K562 (cell line): ENCODE measurements at regions not wholly inside any gene's neighbourhood (a gene's known extent, or its start where the extent isn't known, plus 50 kb on each side); places are given as distances from the start of the nearest gene placed in this dataset.

Source experiments
- ATAC-seq: fragments of 200-7000 bp; cut with Tn5 transposase; 3 replicates; pipeline ENCODE4 v1.9.1; 2020; ENCODE audit warnings: moderate library complexity
- BruUV-seq: library from RNA; stranded (reverse); fragments of 400-500 nt; replicated peaks from 2 replicates; lab custom pipeline; 2021; lab: Mats Ljungman, UMichigan
- CTCF ChIA-PET: fragments of 300-600 bp; formaldehyde crosslinking; extraction: SDS; loops from one replicate; lab custom pipeline; 2021; ENCODE audit warnings: low intra/inter-chr PET ratio; lab: Yijun Ruan, JAX
- POLR2A ChIA-PET: fragments of 300-600, 350-650 bp; sonication (Branson Sonifier 250); formaldehyde crosslinking; extraction: SDS; loops from one replicate; lab custom pipeline; 2021; ENCODE audit warnings: antibody characterized with exemption, inconsistent platforms; lab: Yijun Ruan, JAX
- DNase-seq, 4 experiments: peaks; one replicate each; pipeline versions ENCODE4 v3.0.0 to v3.0.0-alpha.2; 2011 to 2018; ENCODE audit warnings: low spot score in 3 of 4, mixed read lengths in 3 of 4; ENCODE audit errors: extremely low read depth in 1 of 4
- FAIRE-seq: peaks from 2 replicates; lab custom pipeline; 2011; peaks lifted over from hg19 to GRCh38; lab: Jason Lieb, UNC
- H2AFZ ChIP-seq: 2 replicates; pipeline ENCODE4 v1.6.0; 2011; ENCODE audit warnings: low read depth, low read length, control low read depth, inconsistent platforms
- H3K27ac ChIP-seq: fragments of 200-600 bp; 3 replicates; pipeline ENCODE4 v1.8.0; 2011; ENCODE audit warnings: low read depth, mild to moderate bottlenecking, control low read depth, inconsistent platforms, low read length, moderate library complexity, mixed read lengths; ENCODE audit errors: extremely low read depth
- H3K27me3 ChIP-seq, 2 experiments: fragments of 300-600 bp in 1 of 2; 2 replicates in 1 of 2; 3 replicates in 1 of 2; pipeline versions ENCODE4 v1.6.0 to v1.8.0; 2011; ENCODE audit warnings: inconsistent platforms in 2 of 2, low read length in 2 of 2, mild to moderate bottlenecking in 1 of 2, mixed read lengths in 1 of 2, moderate library complexity in 1 of 2; ENCODE audit not compliant: control insufficient read depth in 2 of 2, insufficient read depth in 2 of 2
- H3K36me3 ChIP-seq: fragments of 300-600 bp; 3 replicates; pipeline ENCODE4 v1.8.0; 2011; ENCODE audit warnings: mild to moderate bottlenecking, low read length, inconsistent platforms; ENCODE audit not compliant: control insufficient read depth, insufficient read depth
- H3K4me1 ChIP-seq, 2 experiments: fragments of 200-600 bp in 1 of 2; replicated peaks in 1 of 2; 2 replicates in 1 of 2; 3 replicates in 1 of 2; pipeline versions ENCODE4 v1.5.1 to v1.8.0; 2011; ENCODE audit warnings: inconsistent platforms in 2 of 2, low read length in 2 of 2, mild to moderate bottlenecking in 1 of 2, mixed read lengths in 1 of 2, moderate library complexity in 1 of 2; ENCODE audit not compliant: control insufficient read depth in 2 of 2, insufficient read depth in 2 of 2
- H3K4me2 ChIP-seq: 2 replicates; pipeline ENCODE4 v1.6.1; 2011; ENCODE audit warnings: low read length, control low read depth, inconsistent platforms, mixed read lengths; ENCODE audit not compliant: insufficient read depth
- H3K4me3 ChIP-seq: fragments of 200-600 bp; sonication (generic), shearing (Covaris generic); 2 replicates; pipeline ENCODE4 v1.5.1; 2016; ENCODE audit warnings: control low read depth, inconsistent platforms
- H3K79me2 ChIP-seq: fragments of 200-600 bp; 3 replicates; pipeline ENCODE4 v1.8.0; 2011; ENCODE audit warnings: low read length, inconsistent platforms; ENCODE audit not compliant: control insufficient read depth, insufficient read depth
- H3K9ac ChIP-seq, 2 experiments: 2 replicates each; pipeline versions ENCODE4 v1.6.0 to v1.6.1; 2011; ENCODE audit warnings: low read depth in 2 of 2, low read length in 2 of 2, control low read depth in 1 of 2, inconsistent platforms in 1 of 2, mild to moderate bottlenecking in 1 of 2, mixed read lengths in 1 of 2; ENCODE audit not compliant: insufficient read depth in 1 of 2
- H3K9me1 ChIP-seq: one replicate; pipeline ENCODE4 v1.6.0; 2011; ENCODE audit warnings: inconsistent platforms, mild to moderate bottlenecking, low read length, moderate library complexity; ENCODE audit not compliant: control insufficient read depth, insufficient read depth
- H3K9me3 ChIP-seq: replicated peaks from 2 replicates; pipeline ENCODE4 v1.5.1; 2011; ENCODE audit warnings: low read depth, low read length, inconsistent platforms; ENCODE audit not compliant: control insufficient read depth, insufficient read depth
- H4K20me1 ChIP-seq: replicated peaks from 2 replicates; pipeline ENCODE4 v1.6.1; 2011; ENCODE audit warnings: low read length, inconsistent platforms, mixed read lengths; ENCODE audit not compliant: control insufficient read depth, insufficient read depth
- HIVEP1 ChIP-seq: fragments of 250-450 bp; sonication (Bioruptor Pico); IDR thresholded peaks from 2 replicates; pipeline ENCODE4 v1.4.0; 2020; ENCODE audit warnings: mild to moderate bottlenecking
- JUND ChIP-seq, 2 experiments: IDR thresholded peaks; 2 replicates in 1 of 2; 3 replicates in 1 of 2; pipeline ENCODE4 v1.6.1; 2011; ENCODE audit warnings: borderline replicate concordance in 2 of 2, low read depth in 2 of 2, low read length in 2 of 2, improper control_type of control experiment in 1 of 2, missing biosample characterization in 1 of 2, missing genetic modification characterization in 1 of 2, missing genetic modification reagents in 1 of 2
- MLLT1 ChIP-seq, 2 experiments: fragments of 450-650 bp; IDR thresholded peaks; 2 replicates each; pipeline ENCODE4 v1.6.1; 2016
- PHF21A ChIP-seq: fragments of 450-650 bp; IDR thresholded peaks from 2 replicates; pipeline ENCODE4 v1.6.1; 2017; ENCODE audit warnings: low read depth, borderline replicate concordance
- RAD51 ChIP-seq: fragments of 450-650 bp; IDR thresholded peaks from 2 replicates; pipeline ENCODE4 v1.7.1; 2016; ENCODE audit warnings: low read depth, mild to moderate bottlenecking, borderline replicate concordance
- SMAD3 ChIP-seq: fragments of 450-650 bp; formaldehyde crosslinking; conservative IDR thresholded peaks from 2 replicates; pipeline ENCODE4 v1.4.0; 2020; ENCODE audit warnings: mild to moderate bottlenecking
- ZNF274 ChIP-seq: IDR thresholded peaks from 2 replicates; pipeline ENCODE4 v1.6.1; 2011; ENCODE audit warnings: low read depth, mild to moderate bottlenecking, low read length, moderate library complexity, borderline replicate concordance
- ZNF347 ChIP-seq: fragments of 450-650 bp; formaldehyde crosslinking; IDR thresholded peaks from 2 replicates; pipeline ENCODE4 v1.4.0; 2020; ENCODE audit warnings: low read depth, mild to moderate bottlenecking, moderate library complexity
- WGBS: fragments of 100-300 bp; shearing (Covaris generic); methylation state at CpG from one replicate; pipeline ENCODE4 v1.1.6; 2016; ENCODE audit warnings: low coverage, mixed read lengths; ENCODE audit not compliant: insufficient coverage; ENCODE audit errors: missing lambda C conversion rate; 5-methylcytosine and 5-hydroxymethylcytosine counted together
- in situ Hi-C: fragments of 300-500 bp; cut with MboI; formaldehyde crosslinking; loops from 4 replicates; pipeline ENCODE4 v1.15.0; 2018; ENCODE audit warnings: inconsistent platforms, mixed read lengths
- intact Hi-C: fragments of 100-400 bp; cut with micrococcal nuclease; formaldehyde crosslinking; loops from 2 replicates; pipeline ENCODE4 v1.14.2; 2022
- TF ChIP-seq, protein P1 (sequence below): fragments of 250-450 bp; sonication (Bioruptor Pico); IDR thresholded peaks from 2 replicates; pipeline ENCODE4 v1.4.0; 2020
- TF ChIP-seq, protein P2 (sequence below): sonication (generic); formaldehyde crosslinking; IDR thresholded peaks from 2 replicates; pipeline ENCODE4 v1.8.0; 2022; ENCODE audit warnings: mild to moderate bottlenecking, missing genetic modification reagents
- TF ChIP-seq, protein P3 (sequence below): fragments of 450-650 bp; formaldehyde crosslinking; IDR thresholded peaks from 2 replicates; pipeline ENCODE4 v1.4.0; 2022; ENCODE audit warnings: missing genetic modification characterization

DNA sequence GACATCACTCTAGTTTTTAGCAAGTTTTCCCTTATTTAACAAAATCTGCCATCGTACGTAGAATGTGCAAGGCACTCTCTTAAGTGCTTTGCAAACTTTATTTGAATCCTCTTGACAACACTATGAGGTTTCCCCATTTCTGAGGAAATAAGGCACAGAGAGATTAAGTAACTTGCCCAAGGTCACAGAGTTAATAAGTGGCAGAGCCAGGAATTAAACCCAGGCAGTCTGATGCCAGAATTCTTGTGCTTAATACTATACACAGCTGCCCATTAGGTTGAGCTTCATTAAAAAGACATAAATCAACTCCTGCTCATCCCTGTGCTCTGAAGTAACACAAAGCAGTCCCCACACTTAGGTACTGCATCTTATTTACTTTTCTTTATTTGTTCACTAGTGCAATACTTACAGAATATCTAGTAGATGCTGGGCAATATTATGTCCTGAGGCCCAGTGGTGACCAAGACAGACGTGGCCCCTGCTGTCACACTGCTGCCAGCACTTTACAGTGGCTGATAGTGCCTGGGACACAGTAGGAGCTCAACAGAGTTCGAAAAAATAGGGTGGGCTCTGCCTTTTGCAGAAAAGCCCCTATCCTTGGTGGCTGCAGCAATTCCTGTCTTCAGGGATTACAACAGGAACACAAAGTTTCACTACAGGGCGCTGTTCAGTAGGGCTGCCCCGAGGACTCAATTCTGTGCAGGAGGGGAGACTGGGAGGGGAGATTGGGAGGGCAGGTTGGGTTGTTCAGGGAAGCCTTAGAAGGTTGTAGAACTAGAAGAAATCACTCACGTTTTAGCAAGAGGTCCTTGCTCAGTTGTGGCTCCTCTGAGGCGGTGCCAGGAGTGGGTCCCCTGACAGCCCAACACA, 138.3 kb upstream of the TPM1 start:
- Histone ChIP-seq H4K20me1 (0 out of 2 replicates have a peak, but pooled peaks cover 3% of the 10 kb centered on the region), H3K9ac (no peak overlapping the region), H3K9me1 (no peaks in the 10 kb centered on the region), H3K4me1 (no peaks in the 10 kb centered on the region), H3K27me3 (peaks cover 18 to 56% of the 10 kb centered on the region in 2 experiments), H3K79me2 (no peaks in the 10 kb centered on the region), H3K4me2 (no peak overlapping the region), H3K27ac (no peak overlapping the region), H3K4me3 (no peak overlapping the region), H2AFZ (no peak overlapping the region), H3K36me3 (no peaks in the 10 kb centered on the region), H3K9me3 (no peaks in the 10 kb centered on the region)
- FAIRE-seq (no peak), DNase-seq (no peak), ATAC-seq (no peak)
- no TSS peak for BruUV-seq
- ChIA-PET POLR2A (no interaction called here), CTCF (no interaction called here)
- intact Hi-C loops (no loop called here), in situ Hi-C loops (no loop called here)
- WGBS = under 1% methylated on average over 8 of the region's 8 CpGs
- TF ChIP-seq, protein P1, sequence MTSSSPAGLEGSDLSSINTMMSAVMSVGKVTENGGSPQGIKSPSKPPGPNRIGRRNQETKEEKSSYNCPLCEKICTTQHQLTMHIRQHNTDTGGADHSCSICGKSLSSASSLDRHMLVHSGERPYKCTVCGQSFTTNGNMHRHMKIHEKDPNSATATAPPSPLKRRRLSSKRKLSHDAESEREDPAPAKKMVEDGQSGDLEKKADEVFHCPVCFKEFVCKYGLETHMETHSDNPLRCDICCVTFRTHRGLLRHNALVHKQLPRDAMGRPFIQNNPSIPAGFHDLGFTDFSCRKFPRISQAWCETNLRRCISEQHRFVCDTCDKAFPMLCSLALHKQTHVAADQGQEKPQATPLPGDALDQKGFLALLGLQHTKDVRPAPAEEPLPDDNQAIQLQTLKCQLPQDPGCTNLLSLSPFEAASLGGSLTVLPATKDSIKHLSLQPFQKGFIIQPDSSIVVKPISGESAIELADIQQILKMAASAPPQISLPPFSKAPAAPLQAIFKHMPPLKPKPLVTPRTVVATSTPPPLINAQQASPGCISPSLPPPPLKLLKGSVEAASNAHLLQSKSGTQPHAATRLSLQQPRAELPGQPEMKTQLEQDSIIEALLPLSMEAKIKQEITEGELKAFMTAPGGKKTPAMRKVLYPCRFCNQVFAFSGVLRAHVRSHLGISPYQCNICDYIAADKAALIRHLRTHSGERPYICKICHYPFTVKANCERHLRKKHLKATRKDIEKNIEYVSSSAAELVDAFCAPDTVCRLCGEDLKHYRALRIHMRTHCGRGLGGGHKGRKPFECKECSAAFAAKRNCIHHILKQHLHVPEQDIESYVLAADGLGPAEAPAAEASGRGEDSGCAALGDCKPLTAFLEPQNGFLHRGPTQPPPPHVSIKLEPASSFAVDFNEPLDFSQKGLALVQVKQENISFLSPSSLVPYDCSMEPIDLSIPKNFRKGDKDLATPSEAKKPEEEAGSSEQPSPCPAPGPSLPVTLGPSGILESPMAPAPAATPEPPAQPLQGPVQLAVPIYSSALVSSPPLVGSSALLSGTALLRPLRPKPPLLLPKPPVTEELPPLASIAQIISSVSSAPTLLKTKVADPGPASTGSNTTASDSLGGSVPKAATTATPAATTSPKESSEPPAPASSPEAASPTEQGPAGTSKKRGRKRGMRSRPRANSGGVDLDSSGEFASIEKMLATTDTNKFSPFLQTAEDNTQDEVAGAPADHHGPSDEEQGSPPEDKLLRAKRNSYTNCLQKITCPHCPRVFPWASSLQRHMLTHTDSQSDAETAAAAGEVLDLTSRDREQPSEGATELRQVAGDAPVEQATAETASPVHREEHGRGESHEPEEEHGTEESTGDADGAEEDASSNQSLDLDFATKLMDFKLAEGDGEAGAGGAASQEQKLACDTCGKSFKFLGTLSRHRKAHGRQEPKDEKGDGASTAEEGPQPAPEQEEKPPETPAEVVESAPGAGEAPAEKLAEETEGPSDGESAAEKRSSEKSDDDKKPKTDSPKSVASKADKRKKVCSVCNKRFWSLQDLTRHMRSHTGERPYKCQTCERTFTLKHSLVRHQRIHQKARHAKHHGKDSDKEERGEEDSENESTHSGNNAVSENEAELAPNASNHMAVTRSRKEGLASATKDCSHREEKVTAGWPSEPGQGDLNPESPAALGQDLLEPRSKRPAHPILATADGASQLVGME (CRISPR knock-in tag) = no peak
- TF ChIP-seq JUND (IDR thresholded peaks at IDR 0.05; ENCODE audit: borderline replicate concordance, low read depth, low read length) (no peak), JUND (tag; IDR thresholded peaks at IDR 0.05; ENCODE audit: borderline replicate concordance, low read depth, low read length) (no peak), HIVEP1 (CRISPR knock-in tag) (no peak), ZNF347 (CRISPR knock-in tag) (no peak), RAD51 (no peak), ZNF274 (no peak), MLLT1 (IDR thresholded peaks at IDR 0.05) (no peak), SMAD3 (CRISPR knock-in tag) (no peak), PHF21A (no peak)
- TF ChIP-seq, protein P2, sequence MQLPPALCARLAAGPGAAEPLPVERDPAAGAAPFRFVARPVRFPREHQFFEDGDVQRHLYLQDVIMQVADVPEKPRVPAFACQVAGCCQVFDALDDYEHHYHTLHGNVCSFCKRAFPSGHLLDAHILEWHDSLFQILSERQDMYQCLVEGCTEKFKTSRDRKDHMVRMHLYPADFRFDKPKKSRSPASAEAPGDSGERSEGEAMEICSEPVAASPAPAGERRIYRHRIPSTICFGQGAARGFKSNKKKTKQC = no peak
- TF ChIP-seq, protein P3, sequence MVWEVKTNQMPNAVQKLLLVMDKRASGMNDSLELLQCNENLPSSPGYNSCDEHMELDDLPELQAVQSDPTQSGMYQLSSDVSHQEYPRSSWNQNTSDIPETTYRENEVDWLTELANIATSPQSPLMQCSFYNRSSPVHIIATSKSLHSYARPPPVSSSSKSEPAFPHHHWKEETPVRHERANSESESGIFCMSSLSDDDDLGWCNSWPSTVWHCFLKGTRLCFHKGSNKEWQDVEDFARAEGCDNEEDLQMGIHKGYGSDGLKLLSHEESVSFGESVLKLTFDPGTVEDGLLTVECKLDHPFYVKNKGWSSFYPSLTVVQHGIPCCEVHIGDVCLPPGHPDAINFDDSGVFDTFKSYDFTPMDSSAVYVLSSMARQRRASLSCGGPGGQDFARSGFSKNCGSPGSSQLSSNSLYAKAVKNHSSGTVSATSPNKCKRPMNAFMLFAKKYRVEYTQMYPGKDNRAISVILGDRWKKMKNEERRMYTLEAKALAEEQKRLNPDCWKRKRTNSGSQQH (CRISPR knock-in tag) = no peak
